IMR-90 (cell line): ENCODE measurements at regions not wholly inside any gene's neighbourhood (a gene's known extent, or its start where the extent isn't known, plus 50 kb on each side); places are given as distances from the start of the nearest gene placed in this dataset.

Experiments used
- ATAC-seq: fragments of 200-7000 bp; cut with Tn5 transposase; 2 replicates; pipeline ENCODE4 v1.9.1; 2020; ENCODE audit warnings: low read depth, mild to moderate bottlenecking, moderate library complexity
- BruUV-seq: library from RNA; stranded (reverse); fragments of 400-500 nt; replicated peaks from 2 replicates; lab custom pipeline; 2021; lab: Mats Ljungman, UMichigan
- CTCF ChIA-PET: fragments of 300-600 bp; formaldehyde crosslinking; extraction: SDS; loops from one replicate; lab custom pipeline; 2021; ENCODE audit warnings: antibody characterized with exemption; lab: Yijun Ruan, JAX
- POLR2A ChIA-PET: fragments of 300-600 bp; sonication (Branson Sonifier 250); formaldehyde crosslinking; loops from one replicate; lab custom pipeline; 2022; ENCODE audit warnings: antibody characterized with exemption; ENCODE audit not compliant: unreplicated experiment; lab: Charles Lee
- DNase-seq: peaks from one replicate; pipeline ENCODE4 v3.0.0; 2013
- H2AFZ ChIP-seq: replicated peaks from 2 replicates; pipeline ENCODE3; 2013; ENCODE audit warnings: low read length, mild to moderate bottlenecking; ENCODE audit not compliant: poor library complexity
- H2AK5ac ChIP-seq: 2 replicates; pipeline ENCODE4 v1.6.1; 2013; ENCODE audit warnings: low read depth, low read length, inconsistent platforms
- H2AK9ac ChIP-seq: replicated peaks from 2 replicates; pipeline ENCODE3; 2013; ENCODE audit warnings: mild to moderate bottlenecking, low read depth, low read length, moderate library complexity; ENCODE audit not compliant: poor library complexity
- H2BK120ac ChIP-seq: 2 replicates; pipeline ENCODE4 v1.6.1; 2013; ENCODE audit warnings: low read depth, low read length, inconsistent platforms
- H2BK15ac ChIP-seq: 3 replicates; pipeline ENCODE4 v1.6.1; 2013; ENCODE audit warnings: low read depth, low read length, inconsistent platforms
- H2BK20ac ChIP-seq: 2 replicates; pipeline ENCODE4 v1.6.1; 2013; ENCODE audit warnings: low read depth, mild to moderate bottlenecking, inconsistent platforms, low read length, moderate library complexity
- H2BK5ac ChIP-seq: 2 replicates; pipeline ENCODE4 v1.6.1; 2013; ENCODE audit warnings: mild to moderate bottlenecking, low read depth, low read length, inconsistent platforms; ENCODE audit not compliant: poor library complexity, severe bottlenecking
- H3K14ac ChIP-seq: replicated peaks from 2 replicates; pipeline ENCODE4 v1.6.1; 2013; ENCODE audit warnings: low read depth, low read length, inconsistent platforms
- H3K18ac ChIP-seq: 2 replicates; pipeline ENCODE4 v1.6.1; 2013; ENCODE audit warnings: low read depth, low read length, control low read depth
- H3K23ac ChIP-seq: 2 replicates; pipeline ENCODE4 v1.6.1; 2013; ENCODE audit warnings: low read depth, low read length, inconsistent platforms
- H3K27ac ChIP-seq: 2 replicates; pipeline ENCODE4 v1.5.1; 2013; ENCODE audit warnings: mild to moderate bottlenecking, control low read depth, low read length; ENCODE audit not compliant: insufficient read depth
- H3K27me3 ChIP-seq: 2 replicates; pipeline ENCODE4 v1.6.1; 2013; ENCODE audit warnings: low read length; ENCODE audit not compliant: control insufficient read depth, insufficient read depth
- H3K36me3 ChIP-seq: 2 replicates; pipeline ENCODE4 v1.6.1; 2013; ENCODE audit warnings: low read length, mixed read lengths; ENCODE audit not compliant: control insufficient read depth, insufficient read depth
- H3K4ac ChIP-seq: 2 replicates; pipeline ENCODE4 v1.6.1; 2013; ENCODE audit warnings: low read depth, low read length, inconsistent platforms
- H3K4me1 ChIP-seq: 2 replicates; pipeline ENCODE4 v1.6.1; 2013; ENCODE audit warnings: low read length, mixed read lengths; ENCODE audit not compliant: control insufficient read depth, insufficient read depth
- H3K4me2 ChIP-seq: 2 replicates; pipeline ENCODE4 v1.6.1; 2013; ENCODE audit warnings: low read depth, mild to moderate bottlenecking, control low read depth, low read length, moderate library complexity
- H3K4me3 ChIP-seq: 2 replicates; pipeline ENCODE4 v1.5.1; 2013; ENCODE audit warnings: low read depth, mild to moderate bottlenecking, control low read depth, low read length, moderate library complexity; ENCODE audit not compliant: insufficient read depth
- H3K56ac ChIP-seq: 2 replicates; pipeline ENCODE4 v1.6.1; 2013; ENCODE audit warnings: low read length, inconsistent platforms; ENCODE audit not compliant: insufficient read depth; ENCODE audit errors: extremely low read depth
- H3K79me1 ChIP-seq, 2 experiments: 2 replicates each; pipeline ENCODE4 v1.6.1; 2013; ENCODE audit warnings: low read length in 2 of 2, inconsistent platforms in 1 of 2, low read depth in 1 of 2
- H3K9ac ChIP-seq: 2 replicates; pipeline ENCODE4 v1.6.1; 2013; ENCODE audit warnings: low read depth, low read length, control low read depth
- H3K9me1 ChIP-seq: 2 replicates; pipeline ENCODE4 v1.6.1; 2013; ENCODE audit warnings: low read length, inconsistent platforms; ENCODE audit not compliant: insufficient read depth
- H3K9me3 ChIP-seq: 2 replicates; pipeline ENCODE4 v1.6.1; 2013; ENCODE audit warnings: low read length; ENCODE audit not compliant: control insufficient read depth, insufficient read depth
- H4K20me1 ChIP-seq: 2 replicates; pipeline ENCODE4 v1.6.1; 2013; ENCODE audit warnings: low read length, inconsistent platforms; ENCODE audit not compliant: insufficient read depth
- H4K5ac ChIP-seq: 2 replicates; pipeline ENCODE4 v1.6.1; 2013; ENCODE audit warnings: mild to moderate bottlenecking, low read depth, low read length, control low read depth
- H4K8ac ChIP-seq, 2 experiments: 2 replicates each; pipeline ENCODE4 v1.6.1; 2013; ENCODE audit warnings: low read depth in 2 of 2, low read length in 2 of 2, control low read depth in 1 of 2, inconsistent platforms in 1 of 2
- H4K91ac ChIP-seq: 2 replicates; pipeline ENCODE4 v1.6.1; 2013; ENCODE audit warnings: low read depth, low read length, inconsistent platforms; ENCODE audit not compliant: insufficient read depth
- FOS ChIP-seq: fragments of 150-350 bp; IDR thresholded peaks from 2 replicates; pipeline ENCODE4 v1.6.1; 2016; ENCODE audit warnings: low read depth, low read length
- MAZ ChIP-seq: IDR thresholded peaks from 2 replicates; pipeline ENCODE4 v1.6.1; 2012; ENCODE audit warnings: low read depth, mild to moderate bottlenecking, low read length, improper control_type of control experiment, moderate library complexity, borderline replicate concordance
- NFE2L2 ChIP-seq: fragments of 150-350 bp; IDR thresholded peaks from 2 replicates; pipeline ENCODE4 v1.6.1; 2016; ENCODE audit warnings: low read depth, mild to moderate bottlenecking, low read length
- RCOR1 ChIP-seq: IDR thresholded peaks from 2 replicates; pipeline ENCODE4 v1.6.1; 2012; ENCODE audit warnings: mild to moderate bottlenecking, low read length, improper control_type of control experiment; ENCODE audit not compliant: insufficient replicate concordance
- WGBS, 2 experiments: methylation state at CpG; one replicate each; pipeline versions ENCODE4 v1.1.5 to v1.1.7; 2013; ENCODE audit warnings: missing lambda C conversion rate in 2 of 2; ENCODE audit not compliant: insufficient read length in 1 of 2; ENCODE audit errors: extremely low coverage in 2 of 2; 5-methylcytosine and 5-hydroxymethylcytosine counted together
- dilution Hi-C: fragments of 300-500 bp; cut with HindIII; formaldehyde crosslinking; loops from one replicate; pipeline ENCODE4 v1.14.3; 2018; ENCODE audit warnings: low sequenced_read_pairs; ENCODE audit not compliant: unreplicated experiment
- in situ Hi-C: fragments of 300-500 bp; cut with MboI; formaldehyde crosslinking; loops from 3 replicates; pipeline ENCODE4 v1.14.3; 2019; ENCODE audit warnings: low sequenced_read_pairs, inconsistent platforms, mixed read lengths
- intact Hi-C: fragments of 100-400 bp; cut with micrococcal nuclease; formaldehyde crosslinking; loops from 2 replicates; pipeline ENCODE4 v1.10.0; 2022

DNA sequence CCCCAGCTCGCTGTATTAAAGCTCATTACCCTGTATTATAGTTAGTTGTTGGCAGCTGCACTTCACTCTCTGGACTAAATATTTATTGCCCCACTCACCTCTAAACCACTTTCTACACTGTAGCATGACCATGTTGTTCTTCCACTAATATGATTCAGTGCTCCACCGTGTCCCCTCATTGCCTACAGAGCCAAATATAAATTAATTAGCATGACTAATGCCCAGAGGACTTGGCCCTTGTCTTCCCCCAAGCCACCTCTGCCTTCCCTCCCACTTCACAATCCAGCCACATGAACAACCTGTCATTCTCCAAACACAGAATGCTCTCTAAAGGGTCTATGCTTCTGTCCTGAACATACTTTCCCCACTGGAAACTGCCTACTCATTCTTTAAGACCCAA lies 276.5 kb downstream of the PLPP3 start:
- Histone ChIP-seq H4K5ac (no peak overlapping the region), H3K18ac (no peak overlapping the region), H3K36me3 (no peaks in the 10 kb centered on the region), H3K79me1 (no peaks in the 10 kb centered on the region), H3K23ac (no peak overlapping the region), H2BK120ac (0 out of 2 replicates have a peak overlapping the region, but pooled peaks have one; percentile 75), H2AFZ (no peak overlapping the region), H4K8ac (no peak overlapping the region), H2AK9ac (no peak overlapping the region), H3K27me3 (no peaks in the 10 kb centered on the region), H3K9ac (no peak overlapping the region), H3K27ac (no peak overlapping the region), H3K4me3 (no peak overlapping the region), H3K4ac (no peak overlapping the region; the same call in 1 of the 2 replicates), H3K4me2 (no peak overlapping the region), H2AK5ac (no peak overlapping the region), H2BK20ac (0 out of 2 replicates have a peak overlapping the region, but pooled peaks have one; percentile 13), H4K91ac (0 out of 2 replicates have a peak overlapping the region, but pooled peaks have one; percentile 43), H3K56ac (no peak overlapping the region), H3K4me1 (peaks cover 10% of the 10 kb centered on the region), H3K14ac (0 out of 2 replicates have a peak overlapping the region, but pooled peaks have one; percentile 20), H2BK5ac (no peak overlapping the region), H3K9me1 (peaks cover 8% of the 10 kb centered on the region), H4K20me1 (peaks cover 4% of the 10 kb centered on the region; the same call in 1 of the 2 replicates), H2BK15ac (no peak overlapping the region), H3K9me3 (no peaks in the 10 kb centered on the region; the same call in 1 of the 2 replicates)
- 0% methylated on average over 1 of the region's 2 CpGs; no CpG with 5 or more reads in 1 of the 2 experiments for WGBS, 2 experiments
- in situ Hi-C loops (no loop called here), dilution Hi-C loops (no loop called here), intact Hi-C loops (loop anchor here (10.0 kb wide), 1 partner anchor 522 kb away; no protein-coding TSS in a partner anchor)
- ChIA-PET CTCF (no interaction called here), POLR2A (no interaction called here)
- ATAC-seq (peak; percentile 16; the same call in 1 of the 2 replicates), DNase-seq (peak; percentile 54)
- BruUV-seq, result no TSS peak
- TF ChIP-seq MAZ, result no peak
- TF ChIP-seq NFE2L2, result no peak
- no peak for TF ChIP-seq FOS
- no peak for TF ChIP-seq RCOR1
